ENCODE measurements at regions not wholly inside any gene's neighbourhood (a gene's known extent, or its start where the extent isn't known, plus 50 kb on each side); places are given as distances from the start of the nearest gene placed in this dataset.

GRCh38 chr18:40993363-40993762, 961.7 kb upstream of the PIK3C3 start:
- in situ Hi-C loops (cut with MboI; ENCODE audit: low sequenced_read_pairs) = no loop called here

GRCh38 chr18:40987581-40987980, 967.5 kb upstream of the PIK3C3 start:
- in situ Hi-C loops (cut with MboI; ENCODE audit: low sequenced_read_pairs) = no loop called here

- in situ Hi-C loops (cut with MboI; ENCODE audit: low sequenced_read_pairs) = no loop called here
These were observed 969.6 kb upstream of the PIK3C3 start for GRCh38 chr18:40985436-40985835.

- in situ Hi-C loops (cut with MboI; ENCODE audit: low sequenced_read_pairs) = no loop called here
These were observed 970.2 kb upstream of the PIK3C3 start for GRCh38 chr18:40984856-40985255.

- in situ Hi-C loops (cut with MboI; ENCODE audit: low sequenced_read_pairs) = no loop called here
These were observed 971.2 kb upstream of the PIK3C3 start for GRCh38 chr18:40983835-40984234.

- in situ Hi-C loops (cut with MboI; ENCODE audit: low sequenced_read_pairs) = no loop called here
These were observed 974.9 kb upstream of the PIK3C3 start for GRCh38 chr18:40980171-40980570.

- in situ Hi-C loops (cut with MboI; ENCODE audit: low sequenced_read_pairs) = no loop called here
These were observed 979.0 kb upstream of the PIK3C3 start for GRCh38 chr18:40976050-40976449.

GRCh38 chr18:40974448-40974847, 980.6 kb upstream of the PIK3C3 start:
- in situ Hi-C loops (cut with MboI; ENCODE audit: low sequenced_read_pairs) = no loop called here

GRCh38 chr18:40962784-40963183, 992.2 kb upstream of the PIK3C3 start:
- in situ Hi-C loops (cut with MboI; ENCODE audit: low sequenced_read_pairs) = no loop called here

GRCh38 chr18:40957533-40958070, 997.4 kb upstream of the PIK3C3 start:
- in situ Hi-C loops (cut with MboI; ENCODE audit: low sequenced_read_pairs) = no loop called here

GRCh38 chr18:40956213-40956612, 998.8 kb upstream of the PIK3C3 start:
- in situ Hi-C loops (cut with MboI; ENCODE audit: low sequenced_read_pairs) = no loop called here

GRCh38 chr18:40955351-40955750, 999.7 kb upstream of the PIK3C3 start:
- in situ Hi-C loops (cut with MboI; ENCODE audit: low sequenced_read_pairs) = no loop called here

GRCh38 chr18:40949114-40949950, 1005.7 kb upstream of the PIK3C3 start:
- in situ Hi-C loops (cut with MboI; ENCODE audit: low sequenced_read_pairs) = no loop called here

- in situ Hi-C loops (cut with MboI; ENCODE audit: low sequenced_read_pairs) = no loop called here
These were observed 1010.5 kb upstream of the PIK3C3 start for GRCh38 chr18:40944576-40944975.

GRCh38 chr18:40939656-40940515, 1015.1 kb upstream of the PIK3C3 start:
- in situ Hi-C loops (cut with MboI; ENCODE audit: low sequenced_read_pairs) = no loop called here

GRCh38 chr18:40938615-40939014, 1016.4 kb upstream of the PIK3C3 start:
- in situ Hi-C loops (cut with MboI; ENCODE audit: low sequenced_read_pairs) = no loop called here

GRCh38 chr18:40937386-40937785, 1017.6 kb upstream of the PIK3C3 start:
- in situ Hi-C loops (cut with MboI; ENCODE audit: low sequenced_read_pairs) = no loop called here

- in situ Hi-C loops (cut with MboI; ENCODE audit: low sequenced_read_pairs) = no loop called here
These were observed 1019.6 kb upstream of the PIK3C3 start for GRCh38 chr18:40935423-40935822.

- in situ Hi-C loops (cut with MboI; ENCODE audit: low sequenced_read_pairs) = no loop called here
These were observed 1022.2 kb upstream of the PIK3C3 start for GRCh38 chr18:40932862-40933261.

- in situ Hi-C loops (cut with MboI; ENCODE audit: low sequenced_read_pairs) = no loop called here
These were observed 1024.7 kb upstream of the PIK3C3 start for GRCh38 chr18:40930211-40930882.

- in situ Hi-C loops (cut with MboI; ENCODE audit: low sequenced_read_pairs) = no loop called here
These were observed 1025.6 kb upstream of the PIK3C3 start for GRCh38 chr18:40929399-40929798.

Measured in HL-60/S4 treated with retinoic acid at 250 ng/mL for 4 days and 3 days (cell line).